H9 (cell line): ENCODE measurements at regions not wholly inside any gene's neighbourhood (a gene's known extent, or its start where the extent isn't known, plus 50 kb on each side); places are given as distances from the start of the nearest gene placed in this dataset.

ENCODE experiments used
- DNase-seq: peaks from one replicate; pipeline ENCODE4 v3.0.0-alpha.2; 2017
- H2AFZ ChIP-seq: one replicate; pipeline ENCODE4 v1.6.1; 2013; ENCODE audit warnings: mild to moderate bottlenecking, low read length, control low read depth, moderate library complexity
- H2AK5ac ChIP-seq: 2 replicates; pipeline ENCODE4 v1.6.1; 2013; ENCODE audit warnings: low read length, control low read depth, mixed read lengths; ENCODE audit not compliant: insufficient read length
- H2BK120ac ChIP-seq: one replicate; pipeline ENCODE4 v1.6.1; 2013; ENCODE audit warnings: low read depth, mild to moderate bottlenecking, low read length, control low read depth, inconsistent platforms; ENCODE audit not compliant: poor library complexity, severe bottlenecking
- H2BK12ac ChIP-seq: 2 replicates; pipeline ENCODE4 v1.6.1; 2013; ENCODE audit warnings: low read length, control low read depth, mixed read lengths, low read depth; ENCODE audit not compliant: insufficient read length
- H2BK15ac ChIP-seq: 2 replicates; pipeline ENCODE4 v1.6.1; 2013; ENCODE audit warnings: low read depth, low read length, control low read depth
- H2BK20ac ChIP-seq: one replicate; pipeline ENCODE4 v1.6.1; 2013; ENCODE audit warnings: low read depth, mild to moderate bottlenecking, low read length, control low read depth, inconsistent platforms; ENCODE audit not compliant: poor library complexity, severe bottlenecking
- H2BK5ac ChIP-seq: 2 replicates; pipeline ENCODE4 v1.6.1; 2013; ENCODE audit warnings: low read length, control low read depth, mixed read lengths; ENCODE audit not compliant: insufficient read length
- H3K14ac ChIP-seq: 2 replicates; pipeline ENCODE4 v1.6.1; 2013; ENCODE audit warnings: low read length, control low read depth; ENCODE audit not compliant: insufficient read depth
- H3K18ac ChIP-seq: 2 replicates; pipeline ENCODE4 v1.6.1; 2013; ENCODE audit warnings: low read depth, mild to moderate bottlenecking, mixed read lengths, low read length, control low read depth; ENCODE audit not compliant: insufficient read length
- H3K23ac ChIP-seq: 2 replicates; pipeline ENCODE4 v1.6.1; 2013; ENCODE audit warnings: low read length, control low read depth, mixed read lengths, low read depth; ENCODE audit not compliant: insufficient read length
- H3K23me2 ChIP-seq: 2 replicates; pipeline ENCODE4 v1.6.1; 2013; ENCODE audit warnings: low read depth, mild to moderate bottlenecking, mixed read lengths, low read length, control low read depth; ENCODE audit not compliant: insufficient read length, poor library complexity, severe bottlenecking
- H3K27ac ChIP-seq: 2 replicates; pipeline ENCODE4 v1.5.1; 2013; ENCODE audit warnings: low read length, control low read depth, mixed read lengths, low read depth; ENCODE audit not compliant: insufficient read length
- H3K27me3 ChIP-seq: 2 replicates; pipeline ENCODE4 v1.6.1; 2013; ENCODE audit warnings: low read length, control low read depth, inconsistent platforms; ENCODE audit not compliant: insufficient read depth
- H3K4ac ChIP-seq: 2 replicates; pipeline ENCODE4 v1.6.1; 2013; ENCODE audit warnings: low read depth, mild to moderate bottlenecking, control low read depth, inconsistent platforms, low read length, moderate library complexity
- H3K4me1 ChIP-seq: 2 replicates; pipeline ENCODE4 v1.6.1; 2013; ENCODE audit warnings: low read length, control low read depth, inconsistent platforms; ENCODE audit not compliant: insufficient read depth
- H3K4me2 ChIP-seq: 2 replicates; pipeline ENCODE4 v1.6.1; 2013; ENCODE audit warnings: low read length, control low read depth, mixed read lengths; ENCODE audit not compliant: insufficient read length, insufficient read depth
- H3K56ac ChIP-seq: 2 replicates; pipeline ENCODE4 v1.6.1; 2013; ENCODE audit warnings: low read depth, mild to moderate bottlenecking, mixed read lengths, low read length, control low read depth; ENCODE audit not compliant: insufficient read length
- H3K79me1 ChIP-seq: 2 replicates; pipeline ENCODE4 v1.6.1; 2013; ENCODE audit warnings: low read depth, mild to moderate bottlenecking, moderate library complexity, low read length, control low read depth, inconsistent platforms; ENCODE audit not compliant: insufficient read depth, poor library complexity, severe bottlenecking
- H3K79me2 ChIP-seq: 2 replicates; pipeline ENCODE4 v1.6.1; 2013; ENCODE audit warnings: low read length, control low read depth, inconsistent platforms; ENCODE audit not compliant: insufficient read depth
- H3K9ac ChIP-seq: 2 replicates; pipeline ENCODE4 v1.6.1; 2013; ENCODE audit warnings: low read length, control low read depth, mixed read lengths; ENCODE audit not compliant: insufficient read length; ENCODE audit errors: extremely low read depth
- H3K9me3 ChIP-seq: one replicate; pipeline ENCODE4 v1.6.1; 2013; ENCODE audit warnings: low read depth, low read length, inconsistent platforms; ENCODE audit not compliant: control insufficient read depth
- H3T11ph ChIP-seq: one replicate; pipeline ENCODE4 v1.6.1; 2013; ENCODE audit warnings: mild to moderate bottlenecking, low read length, control low read depth, inconsistent platforms
- H4K20me1 ChIP-seq: one replicate; pipeline ENCODE4 v1.6.1; 2013; ENCODE audit not compliant: control insufficient read depth, insufficient read length, insufficient read depth
- H4K5ac ChIP-seq: 2 replicates; pipeline ENCODE4 v1.6.1; 2013; ENCODE audit warnings: low read depth, mild to moderate bottlenecking, mixed read lengths, low read length, control low read depth; ENCODE audit not compliant: insufficient read length
- H4K8ac ChIP-seq: replicated peaks from 2 replicates; pipeline ENCODE4 v1.6.1; 2013; ENCODE audit warnings: low read length, control low read depth, mixed read lengths, low read depth; ENCODE audit not compliant: insufficient read length
- H4K91ac ChIP-seq: 2 replicates; pipeline ENCODE4 v1.6.1; 2013; ENCODE audit warnings: low read depth, mild to moderate bottlenecking, moderate library complexity, mixed read lengths, low read length, control low read depth; ENCODE audit not compliant: insufficient read length
- H3K27ac Mint-ChIP-seq, 3 experiments: 2 replicates in 2 of 3; 3 replicates in 1 of 3; pipeline ENCODE4 v1.8.0; 2020 to 2021; ENCODE audit warnings: mixed read lengths in 3 of 3, mild to moderate bottlenecking in 1 of 3, moderate library complexity in 1 of 3
- H3K27me3 Mint-ChIP-seq: 2 replicates; pipeline ENCODE4 v1.8.0; 2021; ENCODE audit warnings: low read depth, mild to moderate bottlenecking, moderate library complexity, mixed read lengths
- H3K36me3 Mint-ChIP-seq, 3 experiments: 2 replicates in 2 of 3; 3 replicates in 1 of 3; pipeline ENCODE4 v1.8.0; 2020 to 2021; ENCODE audit warnings: low read depth in 3 of 3, mixed read lengths in 3 of 3; ENCODE audit not compliant: insufficient read depth in 1 of 3
- H3K4me1 Mint-ChIP-seq, 2 experiments: 2 replicates each; pipeline ENCODE4 v1.8.0; 2020; ENCODE audit warnings: mixed read lengths in 2 of 2
- H3K4me3 Mint-ChIP-seq, 2 experiments: 2 replicates in 1 of 2; 3 replicates in 1 of 2; pipeline ENCODE4 v1.8.0; 2020 to 2021; ENCODE audit warnings: mild to moderate bottlenecking in 2 of 2, mixed read lengths in 2 of 2, moderate library complexity in 1 of 2
- H3K9me3 Mint-ChIP-seq, 2 experiments: 2 replicates in 1 of 2; 3 replicates in 1 of 2; pipeline ENCODE4 v1.8.0; 2020; ENCODE audit warnings: mild to moderate bottlenecking in 2 of 2, mixed read lengths in 2 of 2, moderate library complexity in 1 of 2
- CTCF ChIP-seq: fragments of 200-600 bp; sonication (generic); conservative IDR thresholded peaks from 3 replicates; pipeline ENCODE4 v1.8.0; 2021; ENCODE audit warnings: antibody characterized with exemption, mild to moderate bottlenecking
- WGBS: extraction: QIAGEN DNeasy Blood & Tissue Kit; methylation state at CpG from one replicate; pipeline ENCODE4 v1.1.7; 2013; ENCODE audit warnings: missing lambda C conversion rate, low lambda C conversion rate, mixed read lengths; ENCODE audit not compliant: insufficient read length; ENCODE audit errors: extremely low coverage; 5-methylcytosine and 5-hydroxymethylcytosine counted together

GRCh38 chr18:72194072-72194471 is 350.1 kb downstream of the CBLN2 start:
- no peak overlapping the region for H2AFZ ChIP-seq

More at GRCh38 chr18:72194072-72194471, 350.1 kb downstream of the CBLN2 start:
- H3K27ac ChIP-seq = no peak overlapping the region
- no peak overlapping the region for H3K56ac ChIP-seq
- no peak overlapping the region for H3K14ac ChIP-seq
- no peak overlapping the region for H4K5ac ChIP-seq
- H3K27me3 Mint-ChIP-seq = no peaks in the 10 kb centered on the region
- no peak overlapping the region for H3K27ac Mint-ChIP-seq
- DNase-seq = no peak
- H3K9ac ChIP-seq = no peak overlapping the region
- no CpG with 5 or more reads among the region's 6 CpGs for WGBS
- no peaks in the 10 kb centered on the region for H3K4me1 ChIP-seq
- H3K36me3 Mint-ChIP-seq = no peaks in the 10 kb centered on the region
- no peaks in the 10 kb centered on the region for H3K79me2 ChIP-seq
- H4K91ac ChIP-seq = no peak overlapping the region
- H3K79me1 ChIP-seq = no peaks in the 10 kb centered on the region
- H2AK5ac ChIP-seq = no peak overlapping the region
- no peaks in the 10 kb centered on the region for H3K9me3 ChIP-seq
- H2BK15ac ChIP-seq = no peak overlapping the region
- H3K23ac ChIP-seq = no peak overlapping the region
- H3K4me3 Mint-ChIP-seq = no peak overlapping the region
- H4K20me1 ChIP-seq = no peaks in the 10 kb centered on the region
- H2BK20ac ChIP-seq = no peak overlapping the region
- no peaks in the 10 kb centered on the region for H3K27me3 ChIP-seq
- H3K9me3 Mint-ChIP-seq = no peaks in the 10 kb centered on the region; a peak in 1 of 5 replicates
- H4K8ac ChIP-seq = no peak overlapping the region
- H3K23me2 ChIP-seq = no peaks in the 10 kb centered on the region
- no peak overlapping the region for H2BK120ac ChIP-seq
- no peak for TF ChIP-seq CTCF
- H2BK12ac ChIP-seq = no peak overlapping the region
- no peak overlapping the region for H3K4me2 ChIP-seq
- H3K4me1 Mint-ChIP-seq = no peaks in the 10 kb centered on the region
- no peak overlapping the region for H2BK5ac ChIP-seq
- no peak overlapping the region for H3K4ac ChIP-seq
- H3T11ph ChIP-seq = no peak overlapping the region
- H3K18ac ChIP-seq = no peak overlapping the region
